ENCODE measurements at regions not wholly inside any gene's neighbourhood (a gene's known extent, or its start where the extent isn't known, plus 50 kb on each side); places are given as distances from the start of the nearest gene placed in this dataset.

DNA sequence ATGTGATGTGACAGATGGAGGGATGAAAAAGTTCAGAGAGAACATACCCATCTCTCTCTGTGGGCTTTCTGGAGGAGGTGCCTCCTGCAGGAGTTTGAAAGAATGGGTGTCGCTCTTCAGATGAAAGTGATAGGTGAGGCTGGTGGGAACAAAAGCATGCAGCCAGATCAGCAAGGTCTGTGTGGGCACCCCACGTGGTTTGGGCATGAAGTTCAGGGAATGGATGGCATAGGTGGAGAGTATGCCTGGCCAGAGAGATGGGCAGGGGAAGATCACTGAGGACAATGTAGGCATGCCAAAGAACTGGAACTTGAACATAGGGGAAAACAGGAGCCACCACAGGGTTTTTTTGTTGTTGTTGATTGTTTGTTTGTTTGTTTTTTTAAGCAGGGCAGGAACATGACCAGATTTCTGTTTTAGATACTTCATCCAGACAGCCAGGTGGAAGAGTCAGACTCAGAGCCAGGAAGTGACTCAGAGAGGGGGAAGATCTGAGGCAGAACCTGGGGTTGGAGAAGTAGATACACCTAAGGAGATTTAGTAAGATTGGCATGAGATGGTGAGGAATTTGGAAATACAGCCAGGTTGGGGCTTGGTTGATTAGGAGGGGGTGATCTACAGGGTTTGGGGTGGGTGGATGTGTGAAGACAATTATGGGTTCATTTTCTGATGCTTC lies 64.8 kb upstream of the CLSTN2 start:
- no peak for DNase-seq

- DNase-seq: no peak
These were observed 66.2 kb upstream of the CLSTN2 start for GRCh38 chr3:139868773-139869172.

DNA sequence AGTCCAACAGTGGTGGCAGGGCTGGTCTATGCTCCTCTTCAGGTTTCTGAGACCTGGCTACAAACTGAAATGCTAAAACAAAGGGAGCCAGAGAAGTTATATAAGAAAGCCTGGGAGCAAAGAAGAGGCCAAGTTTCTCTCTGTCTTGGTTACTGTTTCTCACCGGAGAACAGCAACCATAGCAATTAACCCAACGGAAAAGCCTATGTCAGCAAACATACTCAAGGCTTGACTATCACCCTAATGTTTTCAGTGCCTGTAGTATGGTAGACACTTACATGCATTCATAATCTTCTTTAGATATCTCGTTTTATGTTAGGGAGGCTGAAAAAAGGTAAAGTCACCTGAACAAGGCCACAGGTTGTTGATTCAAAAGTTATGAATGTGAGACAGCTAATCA lies 86.3 kb upstream of the CLSTN2 start:
- DNase-seq: no peak

DNA sequence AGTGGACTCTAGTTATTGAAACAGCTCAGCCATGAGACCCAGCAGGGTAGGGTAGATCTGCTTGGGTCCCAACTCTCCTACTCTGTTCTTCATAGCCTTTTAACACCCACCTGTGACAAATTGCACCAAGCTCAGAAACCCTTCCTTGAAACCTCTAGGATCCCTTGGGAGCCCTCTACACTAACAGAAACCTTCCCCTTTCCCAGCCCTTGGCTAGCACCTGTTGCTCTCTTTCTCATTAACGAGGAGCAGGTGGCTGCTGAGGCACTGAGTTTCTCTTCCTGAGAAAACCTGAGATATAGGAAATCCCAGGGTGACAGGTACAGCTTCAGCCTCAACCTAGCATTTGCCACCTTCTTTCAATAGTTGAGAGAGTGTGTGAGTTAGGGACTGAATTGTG lies 88.3 kb upstream of the CLSTN2 start:
- DNase-seq: no peak

GRCh38 chr3:139839659-139840058 lies 95.3 kb upstream of the CLSTN2 start:
- DNase-seq: no peak

GRCh38 chr3:139839014-139839413 lies 96.0 kb upstream of the CLSTN2 start:
- DNase-seq: no peak

DNA sequence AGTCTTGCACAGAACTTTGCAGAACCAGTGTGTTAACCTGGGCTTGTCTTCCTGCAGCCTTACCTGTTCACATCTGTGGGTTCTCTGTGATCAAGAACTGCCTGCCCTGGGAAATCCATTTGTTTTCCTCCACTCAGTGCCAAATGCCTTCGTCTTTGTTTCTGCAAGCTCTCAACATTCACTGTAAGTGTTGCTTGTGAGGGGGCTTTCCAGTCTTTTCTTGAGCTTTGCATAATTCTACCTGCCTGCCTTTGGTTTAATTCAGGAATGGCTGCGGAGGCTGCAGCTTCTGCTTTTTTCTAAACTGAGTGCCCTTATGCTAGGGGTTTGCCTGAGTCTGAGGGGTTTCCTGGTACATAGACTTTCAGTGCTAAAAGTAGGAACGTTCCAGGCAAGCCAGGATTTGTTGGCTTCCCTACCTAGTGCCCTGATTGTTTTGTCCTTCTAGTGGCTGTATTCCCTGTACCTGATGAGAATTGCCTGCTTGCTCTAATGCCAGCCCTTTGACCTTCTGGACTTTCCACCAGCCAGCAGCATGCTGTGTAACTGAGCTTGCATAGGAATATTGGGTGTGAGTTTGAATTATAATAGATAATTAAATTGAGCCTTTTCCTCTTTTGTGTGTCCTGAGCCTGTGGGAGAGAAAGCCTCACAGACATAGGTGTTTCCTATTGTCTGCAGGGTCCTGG lies 96.6 kb upstream of the CLSTN2 start:
- no peak for DNase-seq

GRCh38 chr3:139836698-139837464 lies 98.1 kb upstream of the CLSTN2 start:
- DNase-seq: no peak

GRCh38 chr3:139835830-139836683 lies 98.9 kb upstream of the CLSTN2 start:
- DNase-seq: no peak

- DNase-seq: no peak
These were observed 102.0 kb upstream of the CLSTN2 start for GRCh38 chr3:139832998-139833397.

- DNase-seq: no peak
These were observed 104.2 kb upstream of the CLSTN2 start for GRCh38 chr3:139830817-139831216.

DNA sequence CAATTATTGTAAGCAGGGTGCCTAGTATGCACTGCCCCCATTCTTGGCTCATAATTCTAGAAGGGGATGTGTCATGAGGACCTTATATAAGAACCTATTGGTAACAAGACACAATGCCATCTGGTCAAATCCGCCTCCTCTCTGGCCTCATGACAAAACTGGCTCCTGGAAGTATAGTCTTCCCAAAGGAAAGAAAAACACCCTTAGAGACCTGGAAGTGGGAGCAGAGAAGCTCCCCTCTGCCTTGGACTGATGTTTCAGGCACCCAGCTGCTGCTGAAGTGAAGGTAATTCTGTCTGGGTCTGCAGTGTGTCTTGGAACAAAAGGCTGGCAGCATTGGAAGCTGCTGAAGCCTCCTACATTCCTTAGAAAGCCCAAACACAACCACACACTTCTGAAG lies 107.2 kb upstream of the CLSTN2 start:
- DNase-seq: no peak

DNA sequence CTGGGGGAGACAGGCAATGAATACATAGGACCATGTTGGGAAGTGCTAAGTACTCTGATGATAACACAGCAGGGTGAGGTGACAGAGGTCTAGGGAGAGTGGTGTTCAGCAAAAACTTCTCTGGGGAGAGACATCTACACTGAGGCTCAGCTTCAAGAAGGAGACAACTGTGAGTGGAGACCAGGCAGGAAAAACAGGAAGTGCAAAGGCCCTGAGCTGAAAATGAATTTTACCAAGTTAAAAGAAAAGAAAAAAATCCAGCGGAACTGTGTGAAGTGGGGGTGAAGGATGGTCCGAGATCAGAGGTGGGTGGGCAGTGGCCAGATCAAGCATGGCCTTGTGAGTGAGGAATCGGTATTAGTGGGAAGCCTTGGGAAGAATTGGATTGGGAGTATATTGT lies 110.1 kb upstream of the CLSTN2 start:
- DNase-seq: no peak

DNA sequence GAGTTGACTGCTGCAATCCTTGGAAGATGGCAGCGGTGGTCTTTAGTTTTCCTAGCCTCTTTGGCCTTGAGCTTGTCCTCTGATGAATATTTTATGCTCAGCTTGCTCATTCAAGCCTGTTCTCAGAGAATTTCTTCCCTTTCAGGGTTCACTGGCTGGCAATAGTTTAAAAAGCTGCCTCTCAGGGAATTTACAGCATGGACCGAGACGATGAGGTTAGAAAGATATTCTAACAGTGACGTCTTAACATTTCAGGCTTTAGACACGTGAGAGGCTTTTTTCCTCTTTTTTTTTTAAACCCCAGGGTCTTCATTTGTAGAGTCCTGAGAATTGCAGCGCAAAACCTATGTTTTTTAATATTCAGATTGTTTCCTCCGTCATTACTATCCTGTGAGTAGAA lies 120.3 kb upstream of the CLSTN2 start:
- no peak for DNase-seq

DNA sequence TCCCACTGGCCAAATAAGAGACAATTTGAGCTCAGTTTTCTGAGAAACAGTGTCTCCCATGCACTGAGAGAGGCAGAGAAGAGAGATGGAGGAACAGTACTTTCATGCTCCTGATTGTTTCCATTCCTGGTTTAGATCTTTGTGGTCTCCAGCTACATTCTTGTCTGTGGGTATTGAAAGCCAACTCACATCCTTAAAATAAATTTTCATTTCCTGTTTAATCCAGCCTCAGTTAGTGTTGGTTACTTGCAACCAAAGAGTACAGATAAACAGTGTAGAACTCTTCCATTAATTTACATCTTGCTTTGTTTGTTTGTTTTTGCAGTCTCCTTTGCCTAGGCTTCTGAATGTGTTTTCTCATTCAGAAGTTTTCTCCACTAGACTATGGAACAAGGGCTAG lies 123.7 kb upstream of the CLSTN2 start:
- no peak for DNase-seq

DNA sequence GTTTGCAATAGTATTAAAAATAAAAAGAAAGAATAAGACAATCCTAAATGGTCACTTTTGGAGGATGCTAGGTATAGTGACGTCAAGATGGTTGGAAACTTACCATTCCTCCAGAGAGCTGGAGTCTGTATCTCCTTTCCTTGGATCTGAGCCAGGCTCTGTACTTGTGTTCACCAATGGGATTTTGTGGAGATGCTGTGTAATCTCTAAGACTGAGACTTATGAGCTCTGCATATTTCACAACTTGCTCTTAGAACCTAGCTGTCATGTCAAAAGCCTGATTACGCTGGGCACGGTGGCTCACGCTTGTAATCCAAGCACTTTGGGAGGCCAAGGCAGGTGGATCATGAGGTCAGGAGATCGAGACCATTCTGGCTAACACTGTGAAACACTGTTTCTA lies 126.8 kb upstream of the CLSTN2 start:
- no peak for DNase-seq

GRCh38 chr3:139803294-139803693 lies 125.5 kb upstream of the NMNAT3 start:
- DNase-seq: no peak

GRCh38 chr3:139797724-139798343 lies 120.1 kb upstream of the NMNAT3 start:
- DNase-seq: peak; percentile 37 to 56 (median 47)

GRCh38 chr3:139794469-139795265 lies 116.9 kb upstream of the NMNAT3 start:
- DNase-seq: no peak

DNA sequence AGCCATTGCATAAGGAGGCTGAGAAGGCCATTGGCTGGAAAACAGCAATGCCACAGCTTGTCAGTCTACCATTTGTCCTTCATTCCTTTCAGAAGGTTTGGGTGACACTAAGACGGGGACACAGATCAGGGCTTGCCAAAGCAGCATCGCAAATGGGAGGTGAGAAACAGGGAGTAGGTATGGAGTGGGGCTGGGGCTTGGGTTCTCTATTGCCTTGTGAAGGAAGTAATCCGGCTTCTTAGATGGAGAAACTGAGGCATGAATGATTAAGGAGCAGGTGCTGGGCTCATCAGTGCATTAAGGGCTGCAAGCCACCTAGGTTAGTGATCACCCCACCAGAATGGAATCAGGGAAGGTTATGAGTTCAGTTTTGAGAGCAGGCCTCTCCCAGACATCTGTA lies 115.6 kb upstream of the NMNAT3 start:
- no peak for DNase-seq

GRCh38 chr3:139780593-139780992 lies 102.8 kb upstream of the NMNAT3 start:
- DNase-seq: no peak
